Activated CD4-positive, alpha-beta T cell treated with anti-CD3 and anti-CD28 coated beads, Interleukin-2, amount 10 ng/mL, durations not matched to agents 24 days and 14 days (primary cell): ENCODE measurements at regions not wholly inside any gene's neighbourhood (a gene's known extent, or its start where the extent isn't known, plus 50 kb on each side); places are given as distances from the start of the nearest gene placed in this dataset.
"Not testable (repeated sequence)": the region's sequence is repeated elsewhere in the genome, so short reads cannot be mapped to it uniquely, and the experiment has no call there.

ENCODE experiments used
- DNase-seq: peaks from one replicate; pipeline ENCODE4 v3.0.0; 2022
- H3K27ac Mint-ChIP-seq: one replicate; pipeline ENCODE4 v1.8.0; 2022; ENCODE audit warnings: mild to moderate bottlenecking, mixed read lengths
- H3K27me3 Mint-ChIP-seq: one replicate; pipeline ENCODE4 v1.8.0; 2022; ENCODE audit warnings: mixed read lengths
- H3K36me3 Mint-ChIP-seq: one replicate; pipeline ENCODE4 v1.8.0; 2022; ENCODE audit warnings: low read depth, mild to moderate bottlenecking, mixed read lengths
- H3K4me1 Mint-ChIP-seq: one replicate; pipeline ENCODE4 v1.8.0; 2021; ENCODE audit warnings: mixed read lengths
- H3K4me3 Mint-ChIP-seq: one replicate; pipeline ENCODE4 v1.8.0; 2022; ENCODE audit warnings: mild to moderate bottlenecking, moderate library complexity, mixed read lengths
- H3K9me3 Mint-ChIP-seq: one replicate; pipeline ENCODE4 v1.8.0; 2021; ENCODE audit warnings: mixed read lengths
- intact Hi-C: fragments of 100-400 bp; cut with micrococcal nuclease; formaldehyde crosslinking; loops from one replicate; pipeline ENCODE4 v1.15.1; 2023

GRCh38 chr13:110813646-110814624 is 100.4 kb downstream of the ING1 start:
- intact Hi-C loops: no loop called here

GRCh38 chr13:110815471-110816204 is 99.2 kb downstream of the ANKRD10 start:
- peaks cover 5% of the 10 kb centered on the region for H3K4me1 Mint-ChIP-seq
- H3K4me3 Mint-ChIP-seq: no peak overlapping the region
- no peaks in the 10 kb centered on the region for H3K36me3 Mint-ChIP-seq
- H3K27ac Mint-ChIP-seq: no peak overlapping the region
- H3K9me3 Mint-ChIP-seq: no peaks in the 10 kb centered on the region
- peaks cover 32% of the 10 kb centered on the region for H3K27me3 Mint-ChIP-seq
- no peak for DNase-seq
- intact Hi-C loops: loop anchor here (5.0 kb wide), 2 partner anchors 238 to 593 kb away; no protein-coding TSS in a partner anchor

More at GRCh38 chr13:110813646-110814624, 100.4 kb downstream of the ING1 start:
- Mint-ChIP-seq H3K27ac (no peak overlapping the region), H3K4me1 (no peaks in the 10 kb centered on the region), H3K36me3 (no peaks in the 10 kb centered on the region), H3K27me3 (peaks cover 36% of the 10 kb centered on the region), H3K4me3 (no peak overlapping the region), H3K9me3 (no peaks in the 10 kb centered on the region)
- DNase-seq: no peak

GRCh38 chr13:110816500-110816899 is 98.4 kb downstream of the ANKRD10 start:
- no peak for DNase-seq
- Mint-ChIP-seq H3K4me3 (no peak overlapping the region), H3K27me3 (peaks cover 24% of the 10 kb centered on the region), H3K36me3 (no peaks in the 10 kb centered on the region), H3K4me1 (peaks cover 5% of the 10 kb centered on the region), H3K9me3 (no peaks in the 10 kb centered on the region), H3K27ac (no peak overlapping the region)
- intact Hi-C loops: loop anchor here (5.0 kb wide), 2 partner anchors 239 to 594 kb away; no protein-coding TSS in a partner anchor

- no peak for DNase-seq
- Mint-ChIP-seq H3K27me3 (peaks cover 20% of the 10 kb centered on the region), H3K27ac (no peak overlapping the region), H3K36me3 (no peaks in the 10 kb centered on the region), H3K4me1 (peaks cover 7% of the 10 kb centered on the region), H3K4me3 (no peak overlapping the region), H3K9me3 (no peaks in the 10 kb centered on the region)
- intact Hi-C loops: loop anchor here (5.0 kb wide), 2 partner anchors 240 to 595 kb away; no protein-coding TSS in a partner anchor
Observed at GRCh38 chr13:110817143-110817542, 97.7 kb downstream of the ANKRD10 start.

GRCh38 chr13:110818747-110819146 is 96.1 kb downstream of the ANKRD10 start:
- Mint-ChIP-seq H3K9me3 (no peaks in the 10 kb centered on the region), H3K4me1 (peaks cover 7% of the 10 kb centered on the region), H3K36me3 (no peaks in the 10 kb centered on the region), H3K27ac (no peak overlapping the region), H3K27me3 (peaks cover 14% of the 10 kb centered on the region), H3K4me3 (no peak overlapping the region)
- no peak for DNase-seq
- intact Hi-C loops: loop anchor here (1.0 to 5.0 kb wide), 6 partner anchors 102 to 596 kb away; no protein-coding TSS in a partner anchor

- no peaks in the 10 kb centered on the region for H3K36me3 Mint-ChIP-seq
- H3K27me3 Mint-ChIP-seq: peaks cover 14% of the 10 kb centered on the region
- intact Hi-C loops: loop anchor here (1.0 to 5.0 kb wide), 6 partner anchors 103 to 597 kb away; no protein-coding TSS in a partner anchor
- no peak overlapping the region for H3K4me3 Mint-ChIP-seq
- peaks cover 7% of the 10 kb centered on the region for H3K4me1 Mint-ChIP-seq
- H3K9me3 Mint-ChIP-seq: no peaks in the 10 kb centered on the region
- H3K27ac Mint-ChIP-seq: no peak overlapping the region
- DNase-seq: peak; percentile 92
Observed at GRCh38 chr13:110819203-110820014, 95.5 kb downstream of the ANKRD10 start.

- H3K27ac Mint-ChIP-seq: no peak overlapping the region
- intact Hi-C loops: no loop called here
- no peaks in the 10 kb centered on the region for H3K36me3 Mint-ChIP-seq
- peaks cover 11% of the 10 kb centered on the region for H3K27me3 Mint-ChIP-seq
- peaks cover 7% of the 10 kb centered on the region for H3K4me1 Mint-ChIP-seq
- H3K4me3 Mint-ChIP-seq: no peak overlapping the region
- H3K9me3 Mint-ChIP-seq: no peaks in the 10 kb centered on the region
- no peak for DNase-seq
Observed at GRCh38 chr13:110820322-110820721, 94.5 kb downstream of the ANKRD10 start.

GRCh38 chr13:110821837-110822668 is 92.8 kb downstream of the ANKRD10 start:
- H3K36me3 Mint-ChIP-seq, DNase-seq, H3K9me3 Mint-ChIP-seq, H3K27ac Mint-ChIP-seq, H3K4me1 Mint-ChIP-seq, intact Hi-C loops: not testable (repeated sequence)
- Mint-ChIP-seq H3K4me3 (peak overlapping the region; percentile 63), H3K27me3 (peaks cover 11% of the 10 kb centered on the region)

- Mint-ChIP-seq H3K4me3 (peak overlapping the region; percentile 63), H3K4me1 (peaks cover 7% of the 10 kb centered on the region), H3K27me3 (peaks cover 8% of the 10 kb centered on the region), H3K9me3 (no peaks in the 10 kb centered on the region), H3K36me3 (no peaks in the 10 kb centered on the region), H3K27ac (no peak overlapping the region)
- no peak for DNase-seq
- intact Hi-C loops: no loop called here
Observed at GRCh38 chr13:110822669-110822945, 92.3 kb downstream of the ANKRD10 start.

- H3K4me1 Mint-ChIP-seq: peaks cover 2% of the 10 kb centered on the region
- no peak overlapping the region for H3K27ac Mint-ChIP-seq
- H3K36me3 Mint-ChIP-seq: no peaks in the 10 kb centered on the region
- no peak for DNase-seq
- no peaks in the 10 kb centered on the region for H3K9me3 Mint-ChIP-seq
- H3K27me3 Mint-ChIP-seq: peaks cover 3% of the 10 kb centered on the region
- intact Hi-C loops: no loop called here
- no peak overlapping the region for H3K4me3 Mint-ChIP-seq
Observed at GRCh38 chr13:110824702-110825300, 90.1 kb downstream of the ANKRD10 start.

- H3K36me3 Mint-ChIP-seq: no peaks in the 10 kb centered on the region
- peaks cover 2% of the 10 kb centered on the region for H3K4me1 Mint-ChIP-seq
- H3K9me3 Mint-ChIP-seq: no peaks in the 10 kb centered on the region
- DNase-seq: no peak
- no peak overlapping the region for H3K27ac Mint-ChIP-seq
- intact Hi-C loops: no loop called here
- H3K4me3 Mint-ChIP-seq: no peak overlapping the region
- peaks cover 3% of the 10 kb centered on the region for H3K27me3 Mint-ChIP-seq
Observed at GRCh38 chr13:110825516-110825915, 89.4 kb downstream of the ANKRD10 start.

- Mint-ChIP-seq H3K4me3 (no peak overlapping the region), H3K27me3 (peaks cover 3% of the 10 kb centered on the region), H3K36me3 (no peaks in the 10 kb centered on the region), H3K9me3 (no peaks in the 10 kb centered on the region), H3K4me1 (peaks cover 2% of the 10 kb centered on the region), H3K27ac (no peak overlapping the region)
- intact Hi-C loops: no loop called here
- no peak for DNase-seq
Observed at GRCh38 chr13:110826101-110826500, 88.8 kb downstream of the ANKRD10 start.
